ENCODE measurements at regions not wholly inside any gene's neighbourhood (a gene's known extent, or its start where the extent isn't known, plus 50 kb on each side); places are given as distances from the start of the nearest gene placed in this dataset.
A peak's percentile ranks its signal among the peaks of the same experiment; 100 is the strongest.

DNA sequence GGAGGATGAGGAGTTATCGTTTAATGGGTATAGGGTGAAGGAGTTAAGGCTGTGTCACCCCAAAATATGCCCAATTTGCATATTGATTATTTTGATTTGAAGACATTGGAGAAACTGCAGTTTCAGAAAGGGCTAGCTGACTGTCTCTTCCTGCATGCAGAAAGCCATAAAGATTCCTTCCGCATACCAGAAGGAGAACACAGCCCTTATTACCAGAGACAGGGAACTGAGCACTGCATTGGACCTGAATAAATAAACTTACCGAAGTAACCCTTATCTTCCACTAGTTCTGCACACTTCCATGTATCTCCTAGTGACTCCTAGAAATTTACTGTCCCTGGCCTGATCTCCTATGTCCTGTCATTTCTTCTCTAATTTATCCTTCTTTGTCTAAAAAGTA lies 821.9 kb upstream of the AUTS2 start:
- Histone ChIP-seq H3K36me3 (ENCODE audit: insufficient read depth, low read length) (no peaks in the 10 kb centered on the region), H3K79me2 (ENCODE audit: insufficient read depth, low read length) (no peaks in the 10 kb centered on the region), H3K4me3 (ENCODE audit: insufficient read depth, low read depth, low read length) (no peak overlapping the region), H3K27me3 (ENCODE audit: insufficient read depth, low read length) (no peaks in the 10 kb centered on the region), H2AFZ (ENCODE audit: low read depth, low read length) (no peak overlapping the region), H3K9me3 (ENCODE audit: insufficient read depth, low read depth, low read length) (no peaks in the 10 kb centered on the region), H4K20me1 (ENCODE audit: insufficient read depth, low read length) (no peaks in the 10 kb centered on the region), H3K27ac (ENCODE audit: low read depth, low read length) (no peak overlapping the region), H3K4me2 (ENCODE audit: low read length) (no peak overlapping the region), H3K9ac (ENCODE audit: low read length) (no peak overlapping the region), H3K4me1 (ENCODE audit: insufficient read depth, low read length) (no peaks in the 10 kb centered on the region)
- peaks cover 7% of the 10 kb centered on the region for H3K9me3 Mint-ChIP-seq (ENCODE audit: unreplicated experiment)
- TF ChIP-seq EZH2 (IDR thresholded peaks at IDR 0.05; ENCODE audit: insufficient read depth, low read length) = no peak
- TF ChIP-seq, protein P1, sequence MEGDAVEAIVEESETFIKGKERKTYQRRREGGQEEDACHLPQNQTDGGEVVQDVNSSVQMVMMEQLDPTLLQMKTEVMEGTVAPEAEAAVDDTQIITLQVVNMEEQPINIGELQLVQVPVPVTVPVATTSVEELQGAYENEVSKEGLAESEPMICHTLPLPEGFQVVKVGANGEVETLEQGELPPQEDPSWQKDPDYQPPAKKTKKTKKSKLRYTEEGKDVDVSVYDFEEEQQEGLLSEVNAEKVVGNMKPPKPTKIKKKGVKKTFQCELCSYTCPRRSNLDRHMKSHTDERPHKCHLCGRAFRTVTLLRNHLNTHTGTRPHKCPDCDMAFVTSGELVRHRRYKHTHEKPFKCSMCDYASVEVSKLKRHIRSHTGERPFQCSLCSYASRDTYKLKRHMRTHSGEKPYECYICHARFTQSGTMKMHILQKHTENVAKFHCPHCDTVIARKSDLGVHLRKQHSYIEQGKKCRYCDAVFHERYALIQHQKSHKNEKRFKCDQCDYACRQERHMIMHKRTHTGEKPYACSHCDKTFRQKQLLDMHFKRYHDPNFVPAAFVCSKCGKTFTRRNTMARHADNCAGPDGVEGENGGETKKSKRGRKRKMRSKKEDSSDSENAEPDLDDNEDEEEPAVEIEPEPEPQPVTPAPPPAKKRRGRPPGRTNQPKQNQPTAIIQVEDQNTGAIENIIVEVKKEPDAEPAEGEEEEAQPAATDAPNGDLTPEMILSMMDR (IDR thresholded peaks at IDR 0.05; ENCODE audit: insufficient read depth, low read depth, low read length) = no peak
- no peaks in the 10 kb centered on the region for H3K4me1 Mint-ChIP-seq (ENCODE audit: low read depth, unreplicated experiment)
- DNase-seq (ENCODE audit: low read depth) (no peak), FAIRE-seq (no peak)
- H3K4me3 Mint-ChIP-seq (ENCODE audit: unreplicated experiment) = no peak overlapping the region
- H3K27me3 Mint-ChIP-seq (ENCODE audit: low read depth, unreplicated experiment) = no peaks in the 10 kb centered on the region
- H3K36me3 Mint-ChIP-seq (ENCODE audit: low read depth, unreplicated experiment) = no peaks in the 10 kb centered on the region
- H3K27ac Mint-ChIP-seq (ENCODE audit: unreplicated experiment) = no peak overlapping the region

DNA sequence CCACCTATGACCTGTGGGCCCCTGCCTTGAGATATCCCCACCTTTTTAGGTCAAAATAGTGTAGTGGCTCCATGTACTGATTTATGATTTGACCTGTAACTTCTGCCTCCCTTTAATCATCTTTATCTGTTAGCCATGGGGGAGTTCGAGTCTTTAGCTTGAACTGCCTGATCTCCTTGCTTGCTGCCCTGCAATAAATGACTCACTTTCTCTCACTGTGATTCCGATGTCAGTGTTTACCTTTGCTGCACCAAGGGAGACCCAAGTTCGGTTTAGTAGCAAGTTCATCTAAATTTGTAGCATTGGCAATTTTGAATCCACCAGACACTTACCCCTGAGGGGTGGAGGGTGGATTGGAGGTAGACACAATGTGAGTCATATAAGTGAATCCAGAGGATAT lies 814.6 kb upstream of the AUTS2 start:
- Histone ChIP-seq H3K4me3 (ENCODE audit: insufficient read depth, low read depth, low read length) (no peak overlapping the region), H3K9ac (ENCODE audit: low read length) (no peak overlapping the region), H3K4me1 (ENCODE audit: insufficient read depth, low read length) (no peaks in the 10 kb centered on the region), H2AFZ (ENCODE audit: low read depth, low read length) (no peak overlapping the region), H3K4me2 (ENCODE audit: low read length) (no peak overlapping the region), H3K27ac (ENCODE audit: low read depth, low read length) (no peak overlapping the region), H3K36me3 (ENCODE audit: insufficient read depth, low read length) (no peaks in the 10 kb centered on the region), H4K20me1 (ENCODE audit: insufficient read depth, low read length) (no peaks in the 10 kb centered on the region), H3K27me3 (ENCODE audit: insufficient read depth, low read length) (no peaks in the 10 kb centered on the region), H3K79me2 (ENCODE audit: insufficient read depth, low read length) (no peaks in the 10 kb centered on the region), H3K9me3 (ENCODE audit: insufficient read depth, low read depth, low read length) (no peaks in the 10 kb centered on the region)
- H3K9me3 Mint-ChIP-seq (ENCODE audit: unreplicated experiment) = peaks cover 3% of the 10 kb centered on the region
- no peaks in the 10 kb centered on the region for H3K27me3 Mint-ChIP-seq (ENCODE audit: low read depth, unreplicated experiment)
- DNase-seq (ENCODE audit: low read depth) (peak; percentile 18), FAIRE-seq (no peak)
- H3K4me3 Mint-ChIP-seq (ENCODE audit: unreplicated experiment) = no peak overlapping the region
- no peaks in the 10 kb centered on the region for H3K4me1 Mint-ChIP-seq (ENCODE audit: low read depth, unreplicated experiment)
- H3K27ac Mint-ChIP-seq (ENCODE audit: unreplicated experiment) = no peak overlapping the region
- TF ChIP-seq, protein P1 (IDR thresholded peaks at IDR 0.05; ENCODE audit: insufficient read depth, low read depth, low read length) = no peak
- no peaks in the 10 kb centered on the region for H3K36me3 Mint-ChIP-seq (ENCODE audit: low read depth, unreplicated experiment)

DNA sequence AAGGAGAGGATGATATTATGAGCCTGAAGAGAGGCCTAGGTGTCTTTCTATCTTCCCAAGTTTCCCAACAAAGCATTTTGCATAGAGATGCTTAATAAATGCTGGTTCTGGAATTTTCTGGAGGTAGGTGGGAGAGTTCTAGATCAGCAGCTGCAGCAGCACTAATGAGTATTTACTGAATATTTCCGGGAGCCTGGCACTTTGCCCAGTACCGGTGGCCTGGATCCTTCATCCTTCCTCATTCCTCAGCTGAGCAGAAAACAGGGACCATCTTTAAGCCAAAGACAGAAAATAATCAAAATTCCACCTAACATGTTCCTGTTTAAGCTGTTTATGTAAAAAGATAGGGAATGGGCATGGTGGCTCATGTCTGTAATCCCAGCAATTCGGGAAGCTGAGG lies 813.2 kb upstream of the AUTS2 start:
- Histone ChIP-seq H3K36me3 (ENCODE audit: insufficient read depth, low read length) (no peaks in the 10 kb centered on the region), H3K4me1 (ENCODE audit: insufficient read depth, low read length) (no peaks in the 10 kb centered on the region), H2AFZ (ENCODE audit: low read depth, low read length) (no peak overlapping the region), H3K79me2 (ENCODE audit: insufficient read depth, low read length) (no peaks in the 10 kb centered on the region), H3K9me3 (ENCODE audit: insufficient read depth, low read depth, low read length) (no peaks in the 10 kb centered on the region), H3K9ac (ENCODE audit: low read length) (no peak overlapping the region), H3K27ac (ENCODE audit: low read depth, low read length) (no peak overlapping the region), H4K20me1 (ENCODE audit: insufficient read depth, low read length) (no peaks in the 10 kb centered on the region), H3K4me2 (ENCODE audit: low read length) (no peak overlapping the region), H3K4me3 (ENCODE audit: insufficient read depth, low read depth, low read length) (no peak overlapping the region), H3K27me3 (ENCODE audit: insufficient read depth, low read length) (no peaks in the 10 kb centered on the region)
- DNase-seq (ENCODE audit: low read depth) = peak; percentile 18
- no peak overlapping the region for H3K4me3 Mint-ChIP-seq (ENCODE audit: unreplicated experiment)
- no peaks in the 10 kb centered on the region for H3K36me3 Mint-ChIP-seq (ENCODE audit: low read depth, unreplicated experiment)
- FAIRE-seq = no peak
- TF ChIP-seq, protein P1 (IDR thresholded peaks at IDR 0.05; ENCODE audit: insufficient read depth, low read depth, low read length) = no peak
- TF ChIP-seq EZH2 (IDR thresholded peaks at IDR 0.05; ENCODE audit: insufficient read depth, low read length) = no peak
- no peaks in the 10 kb centered on the region for H3K4me1 Mint-ChIP-seq (ENCODE audit: low read depth, unreplicated experiment)
- no peak overlapping the region for H3K27ac Mint-ChIP-seq (ENCODE audit: unreplicated experiment)
- H3K9me3 Mint-ChIP-seq (ENCODE audit: unreplicated experiment) = peaks cover 3% of the 10 kb centered on the region
- no peaks in the 10 kb centered on the region for H3K27me3 Mint-ChIP-seq (ENCODE audit: low read depth, unreplicated experiment)

Measured in astrocyte (in vitro differentiated cells and primary cell).